GM08714 (cell line): ENCODE measurements at regions not wholly inside any gene's neighbourhood (a gene's known extent, or its start where the extent isn't known, plus 50 kb on each side); places are given as distances from the start of the nearest gene placed in this dataset.

Experiments
- H3K4me3 ChIP-seq: fragments of 200-500 bp; sonication (Bioruptor generic); 2 replicates; pipeline ENCODE4 v1.5.1; 2014; ENCODE audit warnings: mild to moderate bottlenecking, low read length, inconsistent platforms
- ZNF274 ChIP-seq: IDR thresholded peaks from 2 replicates; pipeline ENCODE4 v1.6.1; 2012; ENCODE audit warnings: mild to moderate bottlenecking, low read depth, low read length

GRCh38 chr1:104467590-104467989 is 717.9 kb downstream of the AMY1C start:
- no peak overlapping the region for H3K4me3 ChIP-seq
- TF ChIP-seq ZNF274 = no peak

- H3K4me3 ChIP-seq = no peak overlapping the region
- TF ChIP-seq ZNF274 = no peak
These were observed 718.6 kb downstream of the AMY1C start for GRCh38 chr1:104468282-104468681.

- no peak overlapping the region for H3K4me3 ChIP-seq
- no peak for TF ChIP-seq ZNF274
These were observed 726.4 kb downstream of the AMY1C start for GRCh38 chr1:104476126-104476525.

GRCh38 chr1:104488296-104489015 is 738.8 kb downstream of the AMY1C start:
- no peak for TF ChIP-seq ZNF274

GRCh38 chr1:104526158-104526795 is 776.6 kb downstream of the AMY1C start:
- H3K4me3 ChIP-seq = no peak overlapping the region
- TF ChIP-seq ZNF274 = no peak

More at GRCh38 chr1:104488296-104489015, 738.8 kb downstream of the AMY1C start:
- no peak overlapping the region for H3K4me3 ChIP-seq

- TF ChIP-seq ZNF274 = no peak
- H3K4me3 ChIP-seq = no peak overlapping the region
These were observed 782.3 kb downstream of the AMY1C start for GRCh38 chr1:104531990-104532389.

- TF ChIP-seq ZNF274 = no peak
These were observed 824.9 kb downstream of the AMY1C start for GRCh38 chr1:104574620-104575019.

GRCh38 chr1:104592926-104593325 is 843.2 kb downstream of the AMY1C start:
- TF ChIP-seq ZNF274 = no peak
- no peak overlapping the region for H3K4me3 ChIP-seq

More at GRCh38 chr1:104574620-104575019, 824.9 kb downstream of the AMY1C start:
- H3K4me3 ChIP-seq = no peak overlapping the region

GRCh38 chr1:104593413-104594187 is 843.9 kb downstream of the AMY1C start:
- no peak for TF ChIP-seq ZNF274
- H3K4me3 ChIP-seq = no peak overlapping the region

GRCh38 chr1:104617474-104617873 is 867.8 kb downstream of the AMY1C start:
- TF ChIP-seq ZNF274 = no peak
- H3K4me3 ChIP-seq = no peak overlapping the region

- no peak for TF ChIP-seq ZNF274
- no peak overlapping the region for H3K4me3 ChIP-seq
These were observed 871.5 kb downstream of the AMY1C start for GRCh38 chr1:104621221-104621620.

GRCh38 chr1:104624538-104624937 is 874.8 kb downstream of the AMY1C start:
- no peak for TF ChIP-seq ZNF274
- H3K4me3 ChIP-seq = no peak overlapping the region

- H3K4me3 ChIP-seq = no peak overlapping the region
- TF ChIP-seq ZNF274 = no peak
These were observed 879.9 kb downstream of the AMY1C start for GRCh38 chr1:104629589-104629988.

GRCh38 chr1:104630567-104631149 is 881.0 kb downstream of the AMY1C start:
- TF ChIP-seq ZNF274 = no peak
- H3K4me3 ChIP-seq = no peak overlapping the region
